NCI-H526 treated with DMSO at 0.1 percent for 48 hours (cell line): ENCODE measurements at regions not wholly inside any gene's neighbourhood (a gene's known extent, or its start where the extent isn't known, plus 50 kb on each side); places are given as distances from the start of the nearest gene placed in this dataset.

Experiments
- DNase-seq: peaks from one replicate; lab custom pipeline; 2025; lab: John Stamatoyannopoulos, UW

DNA sequence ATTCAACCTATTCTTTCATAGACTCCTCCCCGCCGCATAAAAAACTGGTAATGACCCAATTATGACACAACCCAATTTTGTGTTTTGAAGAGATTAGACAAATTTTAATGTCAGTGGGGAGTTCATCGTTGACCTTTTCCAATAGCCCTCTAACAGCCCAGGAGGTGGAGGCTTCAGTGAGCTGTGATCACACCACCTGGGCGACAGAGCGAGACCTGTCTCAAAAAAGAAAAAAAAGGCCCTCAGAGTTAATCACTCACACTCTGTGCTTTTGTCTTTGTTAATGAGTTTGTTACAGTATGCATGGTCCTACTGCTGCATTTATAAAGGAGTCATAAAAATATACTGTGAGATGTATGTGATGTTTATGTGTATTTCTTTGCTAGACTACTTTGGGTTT is 510.6 kb downstream of the CPS1 start:
- DNase-seq, result no peak

DNA sequence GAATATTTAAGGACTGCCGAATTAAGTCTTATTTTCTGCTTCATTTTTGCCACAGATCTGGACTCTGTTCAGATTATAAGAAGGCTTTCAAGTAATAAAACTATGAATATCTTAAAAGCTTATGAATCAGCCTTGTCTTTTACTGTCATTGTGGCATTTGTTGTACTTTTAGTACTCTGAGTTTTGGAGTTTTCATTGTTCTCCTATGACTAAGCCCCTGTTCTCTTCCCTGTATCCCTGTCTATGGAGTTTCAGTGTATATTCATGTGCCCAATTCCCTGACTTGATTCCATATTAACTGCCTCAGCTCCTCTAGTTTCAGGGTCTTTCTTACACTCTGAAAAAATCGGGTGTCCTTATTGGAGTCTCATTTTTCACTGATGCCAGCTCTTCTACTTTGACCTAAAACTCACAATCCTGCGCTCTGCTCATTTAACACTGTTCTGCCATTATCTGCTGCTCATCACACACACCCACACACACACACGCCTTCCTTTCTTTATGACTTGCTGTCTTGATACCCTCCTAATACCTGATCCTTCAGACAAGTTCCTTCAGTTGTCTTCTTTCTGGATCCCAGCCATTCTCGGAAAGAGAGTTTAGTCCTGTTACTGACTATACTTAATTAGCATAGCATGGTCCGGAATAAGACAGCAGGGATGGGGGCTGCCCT is 511.8 kb downstream of the CPS1 start:
- no peak for DNase-seq

DNA sequence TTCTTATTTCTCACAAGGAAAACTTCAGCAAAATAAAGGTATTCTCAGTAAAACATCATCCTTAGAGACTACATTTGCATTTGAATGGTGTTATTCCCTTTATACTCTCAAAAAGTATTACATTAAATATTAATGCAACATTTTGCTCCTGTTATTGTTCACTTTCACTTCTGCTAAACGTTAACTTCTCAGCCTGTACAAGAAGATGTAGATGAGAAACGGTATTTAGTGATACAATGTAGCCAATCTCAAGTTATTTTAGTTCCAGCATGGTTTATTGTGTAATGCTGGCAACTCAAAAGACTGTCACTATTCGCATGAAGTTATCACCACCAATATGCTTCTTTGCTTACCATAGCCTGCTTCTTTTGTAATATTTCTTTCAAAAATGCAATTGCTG is 514.1 kb downstream of the CPS1 start:
- no peak for DNase-seq

DNA sequence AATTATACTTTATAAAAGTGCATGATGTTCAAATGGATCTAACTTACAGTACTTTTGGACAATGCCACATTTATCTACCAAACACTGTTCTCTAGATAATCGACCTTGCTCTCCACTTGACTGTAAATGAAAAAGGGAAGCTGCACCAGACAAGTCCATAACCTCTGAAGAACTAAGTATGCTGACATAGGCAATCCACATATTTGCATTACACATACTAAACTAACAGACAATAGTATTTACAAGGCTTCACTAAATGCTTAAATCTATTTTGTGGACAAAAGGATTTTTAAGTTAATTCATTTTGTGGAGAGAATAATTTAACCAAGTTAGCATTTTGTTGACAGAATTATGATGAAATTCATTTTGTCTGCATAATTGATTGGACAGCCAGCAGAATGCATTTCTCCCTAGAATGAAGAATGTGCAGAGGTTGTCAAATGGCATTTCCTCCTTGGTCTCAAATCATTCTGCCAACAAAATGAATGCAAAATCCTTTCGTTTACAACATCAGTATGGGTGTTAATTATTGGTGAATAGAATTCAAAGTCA is 520.9 kb downstream of the CPS1 start:
- peak; percentile 35 for DNase-seq

DNA sequence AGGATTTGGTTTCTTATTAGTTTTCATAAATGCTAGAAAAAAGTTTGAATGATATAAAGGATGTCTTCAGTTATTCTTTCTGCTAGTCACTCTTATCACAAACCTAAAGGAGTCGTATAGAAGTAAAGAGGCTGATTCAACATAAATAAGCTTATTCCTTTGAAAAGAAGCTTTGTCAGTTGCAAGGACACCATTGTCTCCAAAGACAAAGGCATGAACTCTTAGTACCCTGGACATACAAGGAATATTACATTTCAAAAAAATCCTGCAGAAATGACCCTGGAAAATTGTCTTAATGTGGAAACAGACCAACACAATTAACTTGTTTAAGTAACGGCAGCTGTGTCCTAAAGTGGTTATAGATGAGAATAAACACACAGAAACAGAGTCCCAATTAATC is 528.0 kb downstream of the CPS1 start:
- no peak for DNase-seq

DNA sequence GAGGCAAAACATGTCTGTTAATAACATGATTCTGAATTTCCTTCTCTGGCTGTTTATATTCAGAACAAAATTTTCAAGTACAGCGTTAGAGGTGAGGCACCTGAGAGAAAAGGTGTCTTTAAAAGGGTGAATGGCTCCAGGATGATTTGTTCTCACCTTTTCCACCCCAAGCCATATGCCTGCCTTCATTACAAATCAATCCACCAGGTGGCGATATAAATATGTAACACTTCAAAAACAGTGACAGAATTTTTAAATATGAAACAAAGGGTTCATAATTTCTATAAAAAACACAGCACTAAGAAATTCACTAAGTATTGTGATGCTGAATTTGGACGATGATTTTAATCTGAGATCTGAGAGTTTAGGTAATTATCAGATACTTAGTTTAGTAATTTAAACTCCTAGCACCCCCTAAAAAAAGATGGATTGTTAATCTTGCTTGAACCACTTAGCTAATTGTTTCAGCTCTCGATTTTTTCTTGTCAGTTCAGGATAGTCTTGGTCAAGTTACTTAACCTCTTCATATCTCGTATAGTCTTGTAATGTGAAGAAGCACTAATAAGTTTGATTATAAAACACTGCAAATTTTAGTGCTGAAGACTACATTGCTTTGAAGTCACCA is 528.8 kb downstream of the CPS1 start:
- DNase-seq, result peak; percentile 19

DNA sequence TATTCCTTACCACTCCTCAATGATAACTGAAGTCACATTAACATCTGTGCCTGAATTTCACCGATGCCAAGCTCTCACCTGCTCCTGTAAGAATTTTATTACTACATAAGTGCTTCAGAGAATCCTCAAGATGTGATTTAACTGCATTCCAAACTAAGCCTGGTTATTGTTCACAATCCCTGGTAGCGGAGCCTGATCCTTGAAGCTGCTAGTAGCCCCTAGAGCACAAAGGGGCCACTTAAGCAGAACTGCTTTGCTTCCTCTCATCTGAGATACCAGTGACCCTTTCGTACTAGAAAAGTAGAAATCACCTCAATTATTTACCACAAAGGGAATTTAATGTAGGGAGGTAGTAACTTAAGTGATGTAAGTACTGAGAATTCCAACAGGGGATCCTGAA is 529.6 kb downstream of the CPS1 start:
- DNase-seq, result no peak

DNA sequence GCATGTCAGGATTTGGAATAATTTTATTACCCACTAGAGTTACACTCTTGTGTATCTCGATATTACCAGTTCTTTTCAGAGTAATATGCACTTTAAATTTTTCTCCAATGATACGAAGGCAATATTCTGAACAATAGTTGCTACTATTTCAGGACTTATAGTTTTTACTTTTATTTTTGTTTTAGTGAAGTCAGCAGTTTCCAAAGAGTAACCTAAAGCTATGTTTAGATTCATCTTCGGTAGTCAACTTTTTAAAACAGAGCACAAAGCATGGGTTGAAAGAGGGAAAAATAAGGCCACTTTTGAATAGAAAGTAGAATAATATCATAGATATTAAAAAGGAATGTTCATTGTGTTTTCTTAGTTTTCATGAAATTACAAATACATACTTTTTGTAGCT is 532.7 kb downstream of the CPS1 start:
- no peak for DNase-seq

DNA sequence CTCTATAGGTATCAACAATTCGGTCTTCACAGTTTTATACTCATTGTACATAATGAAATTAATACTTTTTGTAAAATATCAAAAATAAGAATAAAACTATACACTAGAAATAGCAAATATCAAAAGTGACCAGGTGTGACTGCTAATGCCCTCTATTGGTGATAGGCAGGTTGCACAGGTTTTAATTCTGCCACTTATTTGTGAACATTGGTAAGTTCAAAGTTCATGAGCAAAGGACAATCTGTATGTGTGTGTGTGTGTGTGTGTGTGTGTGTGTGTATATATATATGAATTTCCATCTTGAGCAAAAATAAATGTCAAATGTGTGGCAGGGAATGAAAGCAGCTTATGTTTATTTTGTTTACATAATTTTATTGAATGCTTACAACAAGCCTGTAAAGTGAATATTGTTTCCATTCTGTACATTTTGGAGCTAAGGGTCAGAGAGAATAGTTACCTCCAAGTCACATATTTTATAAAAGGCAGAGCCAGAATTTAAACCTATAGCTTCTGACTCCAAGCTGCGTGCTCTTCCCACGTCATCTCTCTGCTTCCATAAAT is 537.4 kb downstream of the CPS1 start:
- DNase-seq, result no peak

DNA sequence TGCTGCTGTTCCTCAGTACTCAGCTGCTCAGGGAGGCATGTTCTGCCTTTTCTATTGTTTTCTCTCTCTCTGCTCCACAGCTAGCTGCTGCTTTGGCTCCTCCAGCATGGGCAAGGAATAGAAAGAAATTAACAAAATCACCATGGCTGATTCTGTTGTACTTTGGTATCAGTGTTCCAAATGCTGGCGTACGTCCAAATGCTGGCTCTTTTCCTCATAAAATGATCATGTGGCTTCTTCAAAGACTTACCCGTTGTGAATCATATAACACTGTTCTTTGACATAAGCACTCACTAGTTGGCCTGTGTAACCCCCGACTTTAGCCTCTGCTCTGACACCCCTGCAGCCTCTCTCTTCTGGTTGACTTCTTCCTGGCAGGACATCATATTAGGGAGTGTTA is 547.6 kb downstream of the CPS1 start:
- DNase-seq, result no peak

DNA sequence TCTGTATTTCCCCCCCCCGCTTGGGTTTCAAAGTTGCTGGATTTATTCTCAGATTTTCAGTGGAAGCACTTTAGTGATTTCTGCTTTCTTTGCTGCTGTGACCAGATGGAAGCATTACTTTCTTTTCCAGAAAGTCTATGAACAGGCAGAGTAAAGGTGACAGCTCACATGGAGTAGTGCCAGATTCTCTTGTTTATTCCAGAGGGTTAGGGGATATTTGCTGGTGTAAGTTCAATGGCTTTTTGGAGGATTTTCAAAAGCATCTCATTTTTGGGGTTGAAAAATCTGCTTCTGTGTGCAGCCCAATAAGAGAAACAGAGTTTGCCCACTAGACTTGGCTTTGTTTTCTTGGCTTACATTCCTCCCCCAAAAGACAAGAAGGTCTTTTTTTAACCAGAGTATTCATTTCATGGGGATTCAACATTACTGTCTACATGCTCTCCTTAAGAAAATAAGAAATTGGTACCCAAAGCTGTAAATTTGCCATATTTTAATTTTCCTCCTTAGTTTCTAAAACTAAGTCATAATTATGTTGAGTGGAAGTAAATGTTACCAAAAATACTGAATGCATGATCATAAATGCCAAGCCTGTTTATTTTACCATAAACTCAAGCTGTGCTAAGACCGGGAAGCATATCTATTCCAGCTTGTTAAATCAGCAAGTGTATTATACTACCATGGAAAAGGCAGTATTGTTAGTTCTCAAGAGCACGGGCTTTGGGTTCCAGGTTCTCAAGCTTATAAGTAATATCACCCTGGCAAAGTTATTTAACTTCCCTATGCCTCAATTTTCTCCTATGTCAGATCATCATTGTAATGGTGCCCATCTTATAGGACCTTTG is 557.2 kb downstream of the CPS1 start:
- no peak for DNase-seq

DNA sequence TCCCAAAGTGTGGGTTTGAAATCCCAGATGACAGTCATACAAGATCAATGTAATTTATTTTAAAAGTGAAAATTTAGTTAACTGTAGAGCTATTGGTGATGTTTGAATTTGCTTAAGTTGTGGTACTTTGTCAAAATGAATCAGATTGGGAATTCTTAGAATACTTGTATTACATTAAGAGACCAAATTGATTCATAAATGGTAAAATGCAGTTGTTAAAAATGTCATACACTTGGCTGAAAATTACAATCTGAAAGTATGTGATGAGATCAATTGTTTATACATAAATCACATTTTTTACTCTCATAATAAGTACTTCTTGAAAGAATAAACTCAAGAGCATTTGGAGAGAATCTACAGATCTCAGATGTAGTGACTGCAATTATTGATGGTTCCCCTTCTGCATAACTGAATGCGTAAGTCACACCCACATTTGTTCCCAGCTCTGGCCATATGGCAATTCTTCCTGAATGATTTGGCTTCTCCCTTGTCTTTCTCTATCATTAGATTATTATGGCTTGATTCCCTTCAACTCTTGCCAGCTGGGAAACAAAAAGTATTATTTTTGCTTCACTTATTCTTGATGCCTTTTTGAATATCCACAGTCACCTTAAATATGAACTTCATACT is 558.5 kb downstream of the CPS1 start:
- DNase-seq, result no peak

DNA sequence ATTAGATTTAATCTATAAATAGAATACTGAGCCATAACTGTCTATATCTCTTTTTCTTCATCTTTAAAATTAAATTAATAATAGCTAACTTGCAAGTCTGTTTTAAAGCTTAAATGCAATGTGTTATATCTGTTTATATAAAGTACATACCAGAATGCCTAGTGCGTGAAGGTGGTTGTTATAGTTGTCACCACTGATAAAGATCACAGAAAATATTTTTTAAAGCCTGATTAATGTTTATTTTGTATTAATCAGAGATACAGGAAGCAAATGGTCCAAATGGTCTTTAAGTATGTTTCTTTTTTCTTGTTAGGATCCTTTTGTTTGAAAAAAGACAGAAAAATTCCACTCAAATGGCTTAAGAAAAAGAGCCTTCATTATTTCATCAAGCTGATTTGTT is 560.6 kb downstream of the CPS1 start:
- no peak for DNase-seq

DNA sequence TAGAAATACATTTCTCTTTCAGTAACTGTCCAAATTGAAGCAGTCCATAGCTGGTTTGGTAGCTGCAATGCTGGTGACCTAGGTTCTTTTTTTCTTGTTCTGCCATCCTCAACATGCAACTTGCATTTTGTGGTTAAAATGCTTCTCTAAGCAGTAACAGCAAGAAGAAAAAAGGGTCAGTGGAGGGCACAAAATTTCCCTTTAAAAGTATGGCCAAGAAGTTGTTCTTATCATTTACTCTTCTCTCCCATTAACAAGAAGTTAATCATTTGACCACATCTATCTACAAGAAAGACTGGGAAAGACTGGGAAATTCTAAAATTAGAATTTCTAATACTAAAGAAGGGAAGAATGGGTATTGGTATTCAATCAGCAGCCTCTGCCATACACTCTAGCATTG is 569.9 kb downstream of the CPS1 start:
- DNase-seq, result no peak

DNA sequence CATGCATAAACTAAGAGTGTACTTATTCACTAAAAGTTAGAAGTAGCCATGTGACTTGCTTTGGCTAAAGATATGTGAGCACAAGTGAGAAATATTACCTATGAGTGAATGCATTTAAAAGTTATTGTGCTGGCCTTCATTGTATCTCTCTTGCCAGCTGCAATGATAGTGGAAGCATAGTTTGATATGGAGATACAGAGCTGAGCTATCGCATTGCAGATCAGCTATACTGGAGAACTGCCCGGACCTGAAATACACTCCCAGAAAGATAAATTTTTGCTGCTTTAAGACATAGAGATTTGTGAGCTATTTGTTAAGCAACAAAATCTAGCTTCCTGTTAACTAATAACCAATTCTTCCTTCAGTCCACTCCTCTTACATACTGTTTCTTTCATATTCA is 571.1 kb downstream of the CPS1 start:
- DNase-seq, result no peak

DNA sequence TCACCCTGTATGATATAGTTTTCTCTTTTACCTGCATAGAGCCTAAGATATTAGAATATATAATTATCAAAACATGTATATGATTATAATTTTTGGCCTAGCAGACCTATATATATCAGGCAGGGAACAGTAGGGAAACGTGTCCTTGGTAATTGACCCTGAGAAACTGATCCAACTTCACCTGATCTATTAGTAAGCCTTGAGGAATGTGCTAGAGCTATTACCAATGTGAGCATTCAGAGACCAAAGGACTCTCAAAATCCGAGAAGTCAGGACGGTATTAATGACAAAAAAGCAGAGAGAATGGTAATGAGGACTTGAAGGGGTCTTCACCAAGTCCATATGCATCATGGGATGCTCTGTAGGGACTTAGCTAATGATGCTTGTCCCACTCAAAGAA is 571.9 kb downstream of the CPS1 start:
- DNase-seq, result no peak

DNA sequence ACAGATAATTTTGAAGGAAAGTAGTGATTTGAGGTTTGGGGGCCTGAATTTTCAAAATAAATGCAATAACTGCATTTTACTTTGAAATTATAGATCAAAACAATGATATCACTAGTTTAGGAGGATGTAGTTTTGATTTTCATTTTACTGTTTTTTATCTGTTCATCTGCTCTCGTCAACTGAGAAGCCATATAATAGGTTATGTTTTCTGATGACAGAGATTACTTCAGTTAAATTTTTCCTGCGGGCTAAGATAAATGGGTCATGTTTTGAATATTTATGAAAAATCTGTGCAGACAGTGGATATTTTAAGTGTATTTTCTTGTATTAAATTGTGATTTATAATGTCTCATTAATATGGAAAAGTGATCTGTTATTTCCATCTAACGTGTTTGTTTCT is 573.4 kb downstream of the CPS1 start:
- no peak for DNase-seq

DNA sequence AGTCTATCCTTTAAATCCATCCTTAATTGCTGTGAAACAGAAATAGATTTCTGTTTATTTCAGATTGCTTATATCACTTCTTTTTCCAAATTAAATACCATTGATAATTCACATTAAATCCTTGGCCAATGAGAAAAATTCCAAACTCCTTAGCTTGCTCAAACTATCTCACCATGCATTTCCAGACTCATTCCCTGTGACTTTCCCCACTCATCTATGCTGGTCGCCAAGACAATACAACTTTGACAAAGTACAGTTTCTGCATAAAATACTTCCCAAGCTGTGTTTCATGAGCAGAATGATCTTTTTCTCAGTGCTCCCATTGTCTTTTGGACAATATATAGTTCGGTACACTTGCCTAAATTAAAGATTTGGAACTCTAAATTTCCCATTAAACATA is 575.6 kb downstream of the CPS1 start:
- no peak for DNase-seq

DNA sequence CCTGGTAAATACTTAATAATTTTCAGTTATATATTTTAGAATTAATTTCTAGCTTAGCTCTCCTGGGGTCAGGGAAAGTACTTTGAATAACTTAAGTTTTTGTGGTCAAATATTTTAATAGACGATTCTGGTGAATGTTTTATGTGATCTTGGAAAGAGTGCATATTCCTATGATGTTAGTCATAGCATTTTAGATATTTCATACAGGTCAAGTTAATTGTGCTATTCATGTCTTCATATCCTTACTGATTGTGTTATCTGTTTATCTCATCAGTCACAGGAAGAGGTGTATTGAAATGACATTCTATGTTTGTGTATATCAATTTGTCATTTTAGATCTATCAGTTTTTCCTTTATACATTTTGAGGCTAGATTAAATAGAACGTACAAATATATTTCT is 576.2 kb downstream of the CPS1 start:
- DNase-seq, result no peak

DNA sequence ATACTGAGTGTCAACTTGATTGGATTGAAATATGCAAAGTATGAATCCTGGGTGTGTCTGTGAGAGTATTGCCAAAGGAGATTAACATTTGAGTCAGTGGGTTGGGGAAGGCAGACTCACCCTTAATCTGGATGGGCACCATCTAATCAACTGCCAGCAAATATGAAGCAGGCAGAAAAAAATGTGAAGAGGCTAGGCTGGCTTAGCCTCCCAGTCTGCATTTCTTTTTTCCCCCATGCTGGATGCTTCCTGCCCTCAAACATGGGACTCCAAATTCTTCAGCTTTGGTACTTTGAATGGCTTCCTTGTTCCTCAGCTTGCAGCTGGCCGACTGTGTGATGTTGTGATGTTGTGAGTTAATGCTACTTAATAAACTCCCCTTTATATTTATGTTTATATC is 577.4 kb downstream of the CPS1 start:
- no peak for DNase-seq

DNA sequence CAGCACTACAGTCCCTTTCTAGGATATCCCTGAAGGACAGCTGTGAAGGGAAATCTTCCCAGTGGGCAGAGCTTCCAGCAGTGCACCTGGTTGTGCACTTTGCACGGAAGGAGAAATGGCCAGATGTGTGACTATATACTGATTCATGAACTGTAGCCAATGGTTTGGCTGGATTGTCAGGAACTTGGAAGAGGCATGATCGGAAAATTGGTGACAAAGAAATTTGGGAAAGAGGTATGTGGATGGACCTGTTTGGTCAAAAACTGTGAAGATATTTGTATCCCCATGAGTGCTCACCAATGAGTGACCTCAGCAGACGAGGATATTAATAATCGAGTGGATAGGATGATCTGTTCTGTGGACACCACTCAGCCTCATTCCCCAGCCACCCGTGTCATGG is 582.2 kb downstream of the CPS1 start:
- no peak for DNase-seq

DNA sequence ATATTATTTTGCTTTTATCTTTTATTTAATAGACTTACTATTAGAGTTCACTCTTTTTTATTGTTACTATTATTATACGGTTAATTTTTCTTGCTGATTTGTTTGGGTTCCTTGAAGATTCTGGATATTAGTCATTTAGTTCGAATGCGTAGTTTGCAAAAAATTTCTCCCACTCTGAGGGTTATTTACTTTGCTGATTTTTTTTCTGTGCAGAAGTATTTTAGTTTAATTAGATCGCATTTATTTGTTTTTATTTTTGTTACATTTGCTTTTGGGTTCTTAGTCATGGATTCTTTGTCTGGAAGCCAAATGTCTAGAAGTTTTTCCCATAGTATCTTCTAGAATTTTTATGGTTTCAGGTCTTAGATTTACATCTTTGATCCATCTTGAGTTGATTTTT is 585.2 kb downstream of the CPS1 start:
- no peak for DNase-seq
